Stimulated activated naive CD8-positive, alpha-beta T cell treated with anti-CD3 and anti-CD28 coated beads, Interleukin-15, Interleukin-2, amounts not matched to agents 100 ng/mL and 50 ng/mL, for 24 hours (primary cell): ENCODE measurements at regions not wholly inside any gene's neighbourhood (a gene's known extent, or its start where the extent isn't known, plus 50 kb on each side); places are given as distances from the start of the nearest gene placed in this dataset.

Experiments
- H3K27ac Mint-ChIP-seq: one replicate; pipeline ENCODE4 v1.8.0; 2021; ENCODE audit warnings: mild to moderate bottlenecking, mixed read lengths
- H3K27me3 Mint-ChIP-seq: one replicate; pipeline ENCODE4 v1.8.0; 2021; ENCODE audit warnings: mixed read lengths
- H3K36me3 Mint-ChIP-seq: one replicate; pipeline ENCODE4 v1.8.0; 2021; ENCODE audit warnings: low read depth, mixed read lengths
- H3K4me1 Mint-ChIP-seq: one replicate; pipeline ENCODE4 v1.8.0; 2021; ENCODE audit warnings: low read depth, mixed read lengths
- H3K4me3 Mint-ChIP-seq: one replicate; pipeline ENCODE4 v1.8.0; 2021; ENCODE audit warnings: mild to moderate bottlenecking, mixed read lengths
- H3K9me3 Mint-ChIP-seq: one replicate; pipeline ENCODE4 v1.8.0; 2021; ENCODE audit warnings: mixed read lengths

GRCh38 chr15:31275331-31276262 is 51.0 kb upstream of the KLF13 start:
- Mint-ChIP-seq H3K4me1 (peaks cover 14% of the 10 kb centered on the region), H3K27ac (no peak overlapping the region), H3K36me3 (no peaks in the 10 kb centered on the region), H3K27me3 (no peaks in the 10 kb centered on the region), H3K9me3 (no peaks in the 10 kb centered on the region), H3K4me3 (no peak overlapping the region)

GRCh38 chr15:31276596-31277298 is 49.9 kb upstream of the KLF13 start:
- Mint-ChIP-seq H3K36me3 (no peaks in the 10 kb centered on the region), H3K4me3 (no peak overlapping the region), H3K27ac (no peak overlapping the region), H3K4me1 (peaks cover 11% of the 10 kb centered on the region), H3K9me3 (no peaks in the 10 kb centered on the region), H3K27me3 (no peaks in the 10 kb centered on the region)
